GM18858 (cell line): ENCODE measurements at regions not wholly inside any gene's neighbourhood (a gene's known extent, or its start where the extent isn't known, plus 50 kb on each side); places are given as distances from the start of the nearest gene placed in this dataset.

Experiments used
- ATAC-seq: cut with Tn5 transposase; IDR thresholded peaks from one replicate; pipeline ENCODE4 v1.9.1; 2021; ENCODE audit not compliant: unreplicated experiment

DNA sequence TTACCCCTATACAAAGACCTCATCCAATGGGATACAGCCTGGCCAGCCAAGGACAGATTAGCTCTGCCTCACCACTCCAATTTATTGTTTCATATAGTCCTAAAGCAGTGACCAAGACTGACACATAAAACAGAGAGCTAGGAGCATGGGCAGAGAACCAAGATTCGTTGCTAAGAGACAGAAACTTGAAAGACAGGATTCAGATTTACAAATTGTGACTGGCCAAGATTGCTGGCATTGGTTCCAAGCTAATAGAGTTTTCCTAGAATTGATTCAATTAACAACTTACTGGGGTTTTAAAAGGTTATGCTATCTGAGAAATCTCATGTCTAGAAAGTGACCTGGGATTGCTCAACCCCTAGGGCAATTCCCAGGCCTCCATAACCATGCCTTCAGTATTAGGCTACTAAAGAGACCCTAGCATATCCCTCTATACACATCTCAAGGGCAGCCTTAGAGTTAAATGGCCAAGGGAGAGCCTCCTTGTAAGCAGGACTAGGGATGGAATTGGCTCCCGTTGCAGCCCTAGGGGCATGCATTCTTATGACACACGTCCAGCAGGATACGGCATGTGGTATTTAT lies 75.6 kb downstream of the ICOS start:
- ATAC-seq: no peak

DNA sequence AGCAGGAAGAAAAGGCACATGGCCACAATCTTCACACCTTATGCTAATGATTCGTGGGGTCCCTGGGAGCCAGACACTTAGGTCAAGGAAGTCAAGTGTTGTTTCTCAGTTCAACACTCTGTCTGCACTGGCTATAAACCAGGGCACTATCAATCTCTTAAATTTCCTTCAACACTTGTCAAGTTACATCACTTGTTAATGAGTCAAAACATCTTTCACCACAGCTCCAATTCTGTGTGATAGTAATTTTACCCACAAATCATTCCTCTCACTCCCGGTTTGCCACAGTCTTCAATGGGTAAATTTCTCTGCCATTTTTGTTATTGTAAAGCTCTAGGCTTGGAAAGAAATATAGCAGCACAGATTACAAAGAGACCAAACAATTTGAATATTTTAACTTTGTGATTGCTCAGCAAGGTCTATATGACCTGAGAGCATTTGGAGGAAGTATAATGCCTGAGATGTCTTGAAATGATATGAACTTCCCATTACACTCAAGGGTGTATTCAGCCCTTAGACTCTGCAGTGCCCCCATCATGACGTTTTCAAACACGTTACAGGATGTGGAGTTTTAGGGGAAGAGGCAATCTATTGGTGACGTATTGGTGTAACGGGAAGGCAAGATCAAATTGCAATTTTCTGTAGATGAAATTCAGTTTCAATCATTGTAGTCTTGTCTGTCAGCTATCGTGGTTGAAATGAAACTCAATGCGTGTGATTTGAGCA lies 78.7 kb downstream of the ICOS start:
- no peak for ATAC-seq

GRCh38 chr2:204018717-204019116 lies 82.2 kb downstream of the ICOS start:
- no peak for ATAC-seq

DNA sequence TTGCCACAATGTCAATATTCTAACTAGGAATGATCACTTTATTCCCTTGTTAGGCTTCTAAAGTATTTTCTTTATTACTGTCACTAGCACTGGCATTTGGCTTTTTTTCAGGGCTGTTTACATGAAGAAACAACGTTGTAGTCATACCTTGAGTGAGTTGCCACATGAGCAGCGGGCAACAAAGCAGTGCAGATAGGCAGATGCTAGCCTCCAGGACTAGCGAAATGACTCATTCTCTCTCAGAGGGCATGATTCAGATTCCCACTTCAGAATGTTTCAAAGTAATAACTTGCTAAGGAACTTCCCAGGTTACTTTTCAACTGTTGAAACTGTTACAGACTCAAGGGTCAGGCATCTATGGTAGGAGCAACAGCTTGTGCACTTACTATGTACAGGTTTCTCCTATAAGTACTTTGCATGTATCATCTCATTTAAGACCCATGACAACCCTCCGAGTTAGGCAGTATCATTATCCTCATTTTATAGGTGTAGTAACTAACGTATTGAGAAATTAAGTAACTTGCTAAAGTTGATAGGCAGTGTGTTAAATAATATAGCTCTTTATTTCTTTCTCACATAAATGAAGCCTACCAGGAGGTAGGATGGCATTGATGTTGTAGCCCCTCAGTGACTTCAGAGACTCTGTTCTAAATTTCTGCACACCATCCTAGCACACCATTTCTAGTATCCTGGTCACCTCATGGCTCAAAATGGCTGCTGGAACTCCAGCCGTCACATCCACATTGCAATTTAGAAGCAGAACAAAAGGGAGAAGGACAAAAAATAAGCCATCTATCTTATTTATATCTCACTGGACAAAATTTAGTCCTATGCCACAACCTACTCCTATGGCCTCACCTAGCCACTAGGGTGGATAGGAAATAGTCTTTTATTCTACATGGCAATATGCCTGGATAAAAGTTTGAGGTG lies 83.3 kb downstream of the ICOS start:
- ATAC-seq: peak; percentile 80

- ATAC-seq: no peak
Measured at GRCh38 chr2:204021290-204022081, 84.9 kb downstream of the ICOS start.

- no peak for ATAC-seq
Measured at GRCh38 chr2:204022550-204022949, 86.0 kb downstream of the ICOS start.

DNA sequence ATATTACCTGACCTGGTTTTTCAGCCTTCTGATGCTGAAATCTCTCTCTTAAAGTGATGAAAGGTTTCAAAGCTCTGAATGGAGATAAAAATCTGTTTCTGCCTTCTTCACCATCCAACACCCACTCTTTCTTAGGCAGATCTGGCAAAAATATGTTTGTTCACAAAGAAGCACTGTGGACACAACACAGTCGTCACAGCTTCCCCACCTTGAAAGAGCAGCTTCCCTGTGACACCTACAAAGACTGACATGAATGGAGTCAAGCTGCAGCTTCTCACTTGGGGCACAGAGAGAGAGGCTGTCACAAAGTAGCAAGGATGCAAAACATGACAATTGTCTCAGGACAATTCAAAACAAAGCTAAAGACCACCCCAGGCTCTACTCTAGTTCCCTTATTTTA lies 86.5 kb downstream of the ICOS start:
- ATAC-seq: no peak

DNA sequence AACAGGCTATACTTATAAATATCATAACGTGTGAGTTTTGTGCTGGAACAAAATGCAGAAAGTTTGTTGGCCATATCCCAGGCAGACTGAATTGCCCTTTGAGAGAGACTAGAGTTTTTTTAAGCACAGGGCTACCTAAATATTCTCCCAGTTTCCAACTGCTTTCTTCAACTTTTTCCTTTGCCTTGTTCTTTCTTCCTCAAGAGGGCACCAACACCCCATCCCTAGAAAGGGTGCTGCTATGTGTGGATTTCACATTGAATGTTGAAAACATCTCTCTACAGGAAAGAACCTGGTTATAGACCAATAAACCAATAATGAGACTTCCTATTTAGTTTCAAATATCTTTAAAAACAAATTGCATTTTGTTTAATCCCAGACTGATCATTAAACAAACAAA lies 87.9 kb downstream of the ICOS start:
- no peak for ATAC-seq

DNA sequence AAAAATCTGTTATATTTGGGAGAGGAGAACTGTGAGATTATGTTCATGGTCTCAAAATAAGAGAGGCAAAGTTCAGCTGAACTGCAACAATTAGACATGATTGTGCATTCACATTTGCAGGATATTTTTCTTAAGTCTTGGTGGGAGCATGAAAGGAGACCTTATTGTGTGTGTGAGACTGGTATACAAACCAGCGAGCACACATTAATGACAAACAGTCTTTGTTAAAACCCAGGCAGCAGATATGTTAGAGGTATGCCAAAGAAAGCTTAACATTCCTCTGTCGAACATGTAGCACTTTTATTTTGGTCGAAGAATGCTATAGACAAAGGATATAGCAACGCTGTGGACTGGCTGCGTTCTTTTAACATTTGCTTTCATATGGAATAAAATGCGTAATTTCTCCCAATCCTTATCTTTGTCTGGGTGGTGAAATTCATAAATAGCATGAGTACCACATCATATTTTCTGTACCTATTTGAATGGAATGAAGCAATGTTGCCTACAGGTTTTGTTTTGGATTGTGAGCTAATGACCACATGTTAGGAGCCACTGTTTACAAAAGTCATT lies 88.4 kb downstream of the ICOS start:
- ATAC-seq: no peak

GRCh38 chr2:204026294-204026693 lies 89.7 kb downstream of the ICOS start:
- ATAC-seq: no peak

DNA sequence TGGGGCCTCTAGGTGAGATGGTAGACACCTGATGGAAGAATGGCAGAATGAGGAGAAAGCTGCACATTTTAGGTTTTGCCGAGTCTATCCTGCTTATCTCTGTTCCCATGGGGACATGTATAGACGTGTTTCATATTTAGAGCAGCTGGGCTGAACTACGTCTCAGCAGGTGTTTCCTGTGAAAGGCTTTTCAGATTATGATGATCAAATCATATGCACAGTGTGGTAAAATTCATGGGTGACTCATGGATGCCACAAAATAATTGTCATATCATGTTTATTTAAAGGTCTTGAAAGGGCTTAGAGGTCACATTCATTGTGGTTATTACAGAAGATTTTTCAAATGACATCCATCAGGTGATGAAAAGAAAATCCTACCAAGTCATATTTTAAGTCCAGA lies 90.5 kb downstream of the ICOS start:
- ATAC-seq: peak; percentile 92

GRCh38 chr2:204030322-204030721 lies 93.8 kb downstream of the ICOS start:
- ATAC-seq: no peak

- ATAC-seq: no peak
Measured at GRCh38 chr2:204031056-204031455, 94.5 kb downstream of the ICOS start.

- no peak for ATAC-seq
Measured at GRCh38 chr2:204032301-204032700, 95.7 kb downstream of the ICOS start.

DNA sequence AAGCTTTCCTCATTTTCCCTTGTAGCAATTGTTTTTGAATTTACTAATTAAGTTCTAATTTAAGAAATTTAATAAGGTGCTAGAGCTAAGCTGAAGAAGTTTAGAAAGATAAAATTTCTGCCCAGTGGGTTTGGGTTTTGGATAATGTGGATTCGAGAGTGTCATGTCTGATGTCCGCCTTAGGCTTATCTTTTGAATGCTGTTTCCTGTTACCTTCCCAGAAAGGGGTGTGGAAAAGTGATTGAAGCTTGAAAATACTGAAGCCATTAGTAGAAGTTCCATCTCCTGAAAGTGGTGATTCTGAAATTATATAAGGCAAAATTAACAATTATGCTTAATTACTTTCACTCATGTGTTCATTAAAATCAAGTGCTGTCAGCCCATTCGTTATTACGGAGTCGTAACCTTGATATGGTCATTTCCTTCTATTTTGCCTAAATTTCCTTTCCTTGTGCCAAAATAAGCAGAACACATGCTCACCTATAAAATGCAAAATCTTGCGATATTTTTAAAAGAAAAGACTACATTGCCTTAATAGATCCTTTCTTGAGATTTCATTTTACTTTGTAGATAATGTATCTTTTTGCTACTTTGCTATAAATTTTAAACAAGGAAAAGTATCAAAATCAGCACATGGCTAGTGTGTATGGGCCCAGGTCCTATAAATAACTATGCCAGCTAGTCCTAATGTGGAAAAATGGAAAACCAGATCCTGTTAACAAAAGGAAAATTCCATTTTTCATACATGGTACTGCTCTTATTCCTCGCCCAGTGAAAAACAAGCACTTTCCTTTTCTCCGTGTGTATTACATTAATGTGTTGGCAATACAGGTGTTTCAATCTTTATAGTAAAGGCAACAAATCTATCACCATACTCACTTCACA lies 97.3 kb downstream of the ICOS start:
- no peak for ATAC-seq

GRCh38 chr2:204036706-204037105 lies 100.1 kb downstream of the ICOS start:
- ATAC-seq: no peak

DNA sequence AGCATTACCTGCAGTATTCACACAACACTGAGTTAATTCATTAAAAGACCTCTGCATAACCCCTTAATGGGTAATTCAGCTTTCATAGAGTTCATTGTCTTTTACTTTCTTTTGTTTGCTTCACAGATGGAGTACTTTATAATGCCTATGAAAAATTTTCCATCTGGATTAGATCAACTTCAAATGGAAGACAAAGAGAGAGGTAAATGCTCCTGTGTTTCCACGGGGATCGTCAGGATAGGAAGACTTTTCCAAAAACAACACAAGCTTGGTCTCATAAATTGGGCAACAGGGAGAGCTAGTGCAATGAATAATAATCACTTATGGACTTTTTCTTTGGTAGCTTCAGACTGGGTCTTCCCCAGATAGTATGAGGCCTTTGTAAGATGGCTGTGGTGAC lies 100.7 kb downstream of the ICOS start:
- ATAC-seq: no peak

DNA sequence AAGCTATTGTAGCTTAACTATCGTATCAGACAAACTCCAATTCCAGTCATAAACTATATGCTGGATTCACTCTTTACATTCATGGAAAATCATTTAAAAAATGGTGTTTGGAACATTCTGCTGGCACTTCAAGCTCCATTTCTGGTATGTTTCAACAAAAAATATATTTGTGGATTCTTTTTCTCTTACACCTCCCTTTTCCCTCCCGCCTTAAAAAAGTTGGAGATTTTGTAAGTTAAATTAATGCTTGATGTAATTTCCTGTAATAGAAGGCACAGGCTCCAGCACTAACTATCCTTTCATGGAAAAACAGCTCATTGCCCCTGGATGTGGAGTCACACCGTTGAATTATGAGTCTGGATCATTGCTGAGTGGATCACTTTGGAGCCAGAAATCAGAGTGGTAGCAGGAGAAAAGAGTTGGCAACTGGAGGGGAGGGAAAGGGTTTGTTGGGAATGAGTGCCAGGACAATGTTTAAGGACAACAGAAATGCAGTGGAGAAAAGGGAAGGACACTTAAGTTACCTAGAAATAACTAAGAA lies 102.8 kb downstream of the ICOS start:
- ATAC-seq: no peak

GRCh38 chr2:204040016-204040415 lies 103.5 kb downstream of the ICOS start:
- no peak for ATAC-seq

DNA sequence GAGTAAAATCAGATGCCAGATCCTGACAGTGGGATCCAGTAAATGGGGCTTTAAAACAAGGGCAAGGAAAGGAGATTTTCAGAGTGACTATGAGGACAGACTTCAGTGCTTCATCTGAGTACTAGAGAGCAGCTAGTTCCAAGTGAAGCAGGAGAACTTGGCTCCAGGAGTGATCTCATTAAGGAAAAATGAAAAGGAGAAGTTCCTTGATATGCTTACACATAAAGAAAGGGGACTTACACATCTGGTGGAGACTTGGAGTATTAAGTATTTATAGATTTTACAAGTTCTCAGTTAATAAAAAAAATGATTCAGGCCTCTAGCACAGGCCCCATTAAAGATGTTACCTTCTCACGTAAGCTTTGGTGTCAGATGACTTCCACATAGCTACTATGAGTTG lies 105.8 kb downstream of the ICOS start:
- ATAC-seq: no peak
